Right cardiac atrium (tissue), 5 donors: ENCODE measurements at regions not wholly inside any gene's neighbourhood (a gene's known extent, or its start where the extent isn't known, plus 50 kb on each side); places are given as distances from the start of the nearest gene placed in this dataset.
"Not testable (repeated sequence)": the region's sequence is repeated elsewhere in the genome, so short reads cannot be mapped to it uniquely, and the experiment has no call there.

ENCODE experiments used
- ATAC-seq, 2 donors: fragments of 200-7000 bp; cut with Tn5 transposase; one replicate each; pipeline versions ENCODE4 v1.8.0 to v1.9.1; 2020; ENCODE audit warnings: moderate library complexity in 2 of 2, mild to moderate bottlenecking in 1 of 2
- DNase-seq, 3 donors: peaks; one replicate each; pipeline ENCODE4 v3.0.0-alpha.2; 2020
- H3K27ac ChIP-seq: one replicate; pipeline ENCODE4 v1.5.1; 2013; ENCODE audit warnings: mild to moderate bottlenecking, low read length, control low read depth, moderate library complexity
- H3K27me3 ChIP-seq: one replicate; pipeline ENCODE4 v1.6.1; 2013; ENCODE audit not compliant: control insufficient read depth, insufficient read depth
- H3K4me1 ChIP-seq: one replicate; pipeline ENCODE4 v1.6.1; 2013; ENCODE audit warnings: low read length; ENCODE audit not compliant: control insufficient read depth, insufficient read depth
- H3K4me3 ChIP-seq: one replicate; pipeline ENCODE4 v1.5.1; 2013; ENCODE audit warnings: low read length, control low read depth
- H3K9me3 ChIP-seq: one replicate; pipeline ENCODE4 v1.6.1; 2013; ENCODE audit warnings: low read length; ENCODE audit not compliant: control insufficient read depth
- WGBS: extraction: QIAGEN DNeasy Blood & Tissue Kit; methylation state at CpG from one replicate; pipeline ENCODE4 v1.1.7; 2013; 5-methylcytosine and 5-hydroxymethylcytosine counted together
- intact Hi-C, 4 donors: fragments of 100-400 bp; cut with DNase I; formaldehyde crosslinking; loops; one replicate each; pipeline versions ENCODE4 v1.11.0 to v1.14.0; 2022 to 2023
- donor health status: healthy with polysubstance abuse.
- donor health status: DM: no; HTN: yes; CAD: no.
- donor health status: DM: no; HTN: no; CAD: no.
- donor health status: DM: no; HTN: yes; CAD: no; lungs with severe emphysema.
- donor health status: DM: yes; HTN: yes; CAD: no.

DNA sequence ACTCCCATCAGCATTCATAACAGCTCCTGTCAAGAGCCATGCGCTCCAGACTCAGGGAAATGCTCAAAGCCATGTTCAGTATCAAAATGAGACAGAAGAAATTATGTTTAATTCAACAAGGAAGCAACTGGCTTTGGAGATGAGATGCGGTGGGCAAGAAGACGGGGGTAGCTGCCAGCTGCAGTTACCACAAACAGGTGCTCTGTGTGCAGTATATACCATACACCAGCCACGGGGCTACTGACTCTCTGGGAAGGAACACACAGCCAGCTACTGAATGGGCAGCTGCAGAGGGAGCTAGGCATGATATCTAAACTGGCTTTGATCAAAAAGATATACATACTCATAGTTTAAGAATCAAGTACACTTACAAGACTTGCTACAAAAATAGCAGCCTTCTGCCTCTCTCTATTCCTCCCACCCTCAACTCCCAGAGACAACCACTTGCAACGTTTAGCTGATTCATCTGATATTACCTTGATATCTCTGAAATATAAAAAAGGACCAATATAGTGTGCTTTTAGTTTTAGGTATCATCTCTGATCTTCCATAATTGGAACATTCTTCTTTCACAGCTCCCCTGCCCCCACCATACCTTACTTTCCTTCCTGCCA lies 593.0 kb downstream of the UQCRFS1 start:
- Histone ChIP-seq H3K4me3 (no peak overlapping the region), H3K27me3 (no peaks in the 10 kb centered on the region), H3K27ac (no peak overlapping the region), H3K4me1 (no peaks in the 10 kb centered on the region), H3K9me3 (no peaks in the 10 kb centered on the region)
- DNase-seq, result no peak
- intact Hi-C loops, result loop anchor here in 1 of 4 donors (5.0 kb wide), 1 partner anchor 158 kb away; no protein-coding TSS in a partner anchor
- no peak for ATAC-seq
- WGBS, result 78% methylated on average over 5 of the region's 5 CpGs

DNA sequence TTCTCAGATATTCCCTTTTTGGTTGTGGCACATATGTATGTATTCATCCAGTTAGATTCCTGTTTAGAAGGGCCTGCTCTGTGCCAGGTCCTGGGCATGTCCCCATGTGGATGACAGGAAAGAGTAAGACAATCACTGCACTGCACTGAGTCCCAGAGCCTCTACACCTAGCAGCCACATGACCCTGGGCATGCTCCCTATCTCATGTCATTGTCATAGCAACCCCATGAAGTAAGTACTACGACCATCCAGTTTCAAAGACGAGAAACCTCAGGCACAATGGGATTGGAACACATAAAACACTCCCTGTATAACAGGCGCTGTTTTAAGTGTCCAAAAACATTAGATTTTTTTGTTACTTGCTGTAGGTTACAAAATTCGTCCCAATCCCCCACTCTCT lies 594.4 kb downstream of the UQCRFS1 start:
- H3K27me3 ChIP-seq, result no peaks in the 10 kb centered on the region
- intact Hi-C loops, result loop anchor here in 1 of 4 donors (5.0 kb wide), 1 partner anchor 156 kb away; no protein-coding TSS in a partner anchor
- 65% methylated on average over 4 of the region's 4 CpGs for WGBS
- no peak for DNase-seq
- ATAC-seq, result no peak
- no peaks in the 10 kb centered on the region for H3K4me1 ChIP-seq
- no peak overlapping the region for H3K27ac ChIP-seq
- H3K4me3 ChIP-seq, result no peak overlapping the region
- no peaks in the 10 kb centered on the region for H3K9me3 ChIP-seq

DNA sequence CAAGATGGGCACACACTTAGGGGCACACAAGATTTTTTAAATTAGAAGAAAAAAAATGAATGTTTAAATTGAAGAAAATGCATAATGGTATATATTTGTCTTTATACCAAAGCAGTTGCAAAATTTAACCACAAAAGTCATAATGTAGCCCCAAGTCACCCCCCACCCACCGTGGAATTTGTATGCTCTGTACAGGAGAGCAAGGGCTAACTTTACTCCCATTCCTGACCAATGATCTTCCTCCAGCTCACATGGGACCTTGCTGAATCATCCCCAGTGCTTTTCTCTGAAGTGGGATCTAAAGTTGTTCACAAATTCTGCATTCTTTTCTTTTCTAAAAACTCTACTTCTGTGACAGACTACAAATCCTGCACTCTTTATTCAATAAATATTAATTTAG lies 597.0 kb downstream of the UQCRFS1 start:
- Histone ChIP-seq H3K27ac (no peak overlapping the region), H3K9me3 (no peaks in the 10 kb centered on the region)
- 77% methylated on average over 1 of the region's 1 CpG for WGBS

DNA sequence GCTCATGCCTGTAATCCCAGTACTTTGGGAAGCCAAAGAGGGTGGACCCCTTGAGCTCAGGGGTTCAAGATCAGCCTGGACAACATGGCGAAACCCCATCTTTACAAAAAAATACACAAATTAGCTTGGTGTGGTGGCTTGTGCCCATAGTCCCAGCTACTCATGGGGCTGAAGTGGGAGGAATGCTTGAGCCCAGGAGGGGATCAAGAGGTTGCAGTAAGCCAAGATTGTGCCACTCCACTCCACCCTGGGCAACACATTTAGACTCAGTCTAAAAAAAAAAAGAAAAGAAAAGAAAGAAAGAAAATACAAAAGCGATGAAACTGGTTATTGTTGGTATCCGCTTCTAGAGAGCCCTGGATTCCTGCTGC lies 597.4 kb downstream of the UQCRFS1 start:
- Histone ChIP-seq H3K4me3 (no peak overlapping the region), H3K4me1 (no peaks in the 10 kb centered on the region), H3K27ac (no peak overlapping the region), H3K9me3 (no peaks in the 10 kb centered on the region), H3K27me3 (no peaks in the 10 kb centered on the region)
- 91% methylated on average over 3 of the region's 3 CpGs for WGBS
- intact Hi-C loops, result loop anchor here in 1 of 4 donors (5.0 kb wide), 1 partner anchor 153 kb away; no protein-coding TSS in a partner anchor
- DNase-seq (no peak), ATAC-seq (no peak)

More for the DNA sequence above, 597.0 kb downstream of the UQCRFS1 start:
- no peak overlapping the region for H3K4me3 ChIP-seq
- DNase-seq (no peak), ATAC-seq (no peak)
- intact Hi-C loops, result loop anchor here in 1 of 4 donors (5.0 kb wide), 1 partner anchor 154 kb away; no protein-coding TSS in a partner anchor
- no peaks in the 10 kb centered on the region for H3K4me1 ChIP-seq
- H3K27me3 ChIP-seq, result no peaks in the 10 kb centered on the region

DNA sequence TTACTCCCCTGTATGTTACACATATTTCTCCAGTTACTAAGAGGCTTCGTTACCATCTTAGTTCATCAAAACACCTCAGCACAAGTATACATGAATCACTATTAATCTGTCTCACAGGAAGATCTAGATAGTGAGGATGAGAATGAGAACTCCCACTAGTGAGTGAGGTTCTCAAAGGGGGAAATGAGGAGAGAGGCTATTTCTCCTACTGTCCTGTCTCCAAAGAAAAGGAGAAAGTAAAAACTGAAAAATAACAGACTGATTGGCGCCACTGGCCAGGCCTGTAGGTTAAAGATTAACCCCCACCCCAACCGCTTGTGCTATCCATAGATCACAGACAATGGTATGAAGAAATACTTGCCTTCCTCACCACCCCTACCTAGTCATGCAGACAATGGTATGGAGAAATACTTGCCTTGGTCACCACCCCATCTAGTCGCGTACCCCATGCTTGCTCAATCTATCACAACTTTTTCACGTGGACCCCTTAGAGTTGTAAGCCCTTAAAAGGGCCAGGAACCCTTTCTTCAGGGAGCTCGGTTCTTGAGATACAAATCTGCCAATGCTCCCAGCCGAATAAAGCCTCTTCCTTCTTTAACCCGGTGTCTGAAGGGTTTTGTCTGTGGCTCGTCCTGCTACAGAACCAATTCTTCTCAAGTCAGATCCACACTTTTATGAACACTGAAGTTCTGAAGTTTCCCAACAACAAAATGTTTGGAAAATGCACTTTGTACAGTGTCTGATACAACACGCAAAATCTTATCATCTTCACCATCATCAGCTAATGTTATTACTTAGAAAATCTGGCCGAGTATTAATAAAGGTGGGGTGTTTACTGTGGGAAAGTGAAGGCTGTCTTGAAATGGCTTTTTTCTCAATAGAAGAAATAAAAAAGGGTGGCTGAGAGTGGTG lies 598.1 kb downstream of the UQCRFS1 start:
- 86% methylated on average over 12 of the region's 12 CpGs for WGBS
- no peak overlapping the region for H3K4me3 ChIP-seq

DNA sequence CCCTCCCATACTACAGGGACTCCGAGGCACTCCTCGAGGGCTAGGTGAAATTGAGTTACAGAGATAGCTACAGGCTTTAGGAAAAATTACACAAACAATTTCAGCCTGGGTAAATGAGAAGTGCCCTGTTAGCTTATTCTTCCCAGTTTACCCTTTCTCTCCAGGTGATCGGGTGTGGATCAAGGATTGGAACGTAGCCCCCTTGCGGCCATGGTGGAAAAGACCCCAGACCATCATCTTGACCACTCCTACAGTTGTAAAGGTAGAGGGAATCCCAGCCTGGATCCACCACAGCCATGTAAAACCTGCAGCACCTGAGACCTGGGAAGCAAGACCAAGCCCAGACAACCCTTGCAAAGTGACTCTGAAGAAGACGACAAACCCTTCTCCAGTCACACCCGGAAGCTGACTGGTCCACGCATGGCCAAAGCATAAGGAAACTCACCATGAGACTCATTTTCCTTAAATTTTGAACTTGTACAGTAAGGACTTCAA lies 600.6 kb downstream of the UQCRFS1 start:
- DNase-seq (no peak), ATAC-seq (no peak)
- H3K4me3 ChIP-seq, result no peak overlapping the region
- no peaks in the 10 kb centered on the region for H3K9me3 ChIP-seq
- WGBS, result 87% methylated on average over 8 of the region's 8 CpGs
- H3K4me1 ChIP-seq, result no peaks in the 10 kb centered on the region
- no peak overlapping the region for H3K27ac ChIP-seq
- no peaks in the 10 kb centered on the region for H3K27me3 ChIP-seq
- intact Hi-C loops, result no loop called here

More for the DNA sequence above, 598.1 kb downstream of the UQCRFS1 start:
- DNase-seq, result no peak
- Histone ChIP-seq H3K4me1 (no peaks in the 10 kb centered on the region), H3K9me3 (no peaks in the 10 kb centered on the region), H3K27me3 (no peaks in the 10 kb centered on the region), H3K27ac (no peak overlapping the region)
- ATAC-seq, result no peak
- intact Hi-C loops, result loop anchor here in 1 of 4 donors (5.0 kb wide), 1 partner anchor 153 kb away; no protein-coding TSS in a partner anchor

DNA sequence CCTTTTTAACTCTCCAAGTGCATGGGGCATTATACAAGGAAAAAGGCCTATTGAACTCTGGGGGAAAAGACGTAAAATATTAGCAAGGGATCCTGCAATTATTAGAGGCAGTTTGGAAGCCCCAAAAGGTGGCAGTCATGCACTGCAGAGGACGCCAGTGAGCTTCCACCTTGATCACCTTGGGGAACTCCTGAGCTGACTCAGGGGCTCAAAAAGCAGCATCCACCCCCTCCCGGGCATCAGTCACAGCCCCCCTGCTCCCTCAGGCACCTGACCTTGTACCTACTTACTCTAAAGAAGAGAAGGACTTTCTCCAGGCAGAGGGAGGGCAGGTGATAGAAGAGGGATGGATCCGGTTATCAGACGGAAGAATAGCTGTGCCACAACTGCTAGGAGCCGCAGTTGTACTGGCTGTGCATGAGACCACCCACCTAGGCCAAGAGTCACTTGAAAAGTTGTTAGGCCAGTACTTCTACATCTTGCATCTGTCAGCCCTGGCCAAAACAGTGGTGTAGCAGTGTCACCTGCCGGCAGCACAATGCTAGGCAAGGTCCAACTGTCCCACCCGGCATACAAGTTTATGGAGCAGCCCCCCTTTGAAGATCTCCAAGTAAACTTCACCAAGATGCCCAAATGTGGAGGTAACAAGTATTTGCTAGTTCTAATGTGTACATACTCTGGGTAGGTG lies 601.6 kb downstream of the UQCRFS1 start:
- H3K27ac ChIP-seq, H3K27me3 ChIP-seq, ATAC-seq, DNase-seq, intact Hi-C loops, H3K4me3 ChIP-seq, H3K9me3 ChIP-seq, H3K4me1 ChIP-seq: not testable (repeated sequence)
- 85% methylated on average over 8 of the region's 8 CpGs for WGBS

DNA sequence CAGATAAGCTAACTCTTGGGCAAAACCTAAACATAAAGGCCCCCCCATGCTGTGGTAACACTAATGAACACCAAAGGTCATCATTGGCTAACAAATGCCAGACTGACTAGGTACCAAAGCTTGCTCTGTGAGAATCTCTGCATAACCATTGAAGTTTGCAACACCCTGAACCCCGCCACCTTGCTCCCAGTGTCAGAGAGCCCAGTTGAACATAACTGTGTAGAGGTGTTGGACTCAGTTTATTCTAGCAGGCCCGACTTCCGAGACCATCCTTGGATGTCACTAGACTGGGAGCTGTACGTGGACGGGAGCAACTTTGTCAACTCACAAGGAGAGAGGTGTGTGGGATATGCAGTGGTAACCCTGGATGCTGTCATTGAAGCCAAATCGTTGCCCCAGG lies 602.2 kb downstream of the UQCRFS1 start:
- H3K9me3 ChIP-seq, result no peaks in the 10 kb centered on the region
- DNase-seq (no peak), ATAC-seq (no peak)
- no peak overlapping the region for H3K4me3 ChIP-seq
- H3K4me1 ChIP-seq, result no peaks in the 10 kb centered on the region
- no peaks in the 10 kb centered on the region for H3K27me3 ChIP-seq
- H3K27ac ChIP-seq, result no peak overlapping the region
- intact Hi-C loops, result no loop called here
- WGBS, result 79% methylated on average over 6 of the region's 6 CpGs

DNA sequence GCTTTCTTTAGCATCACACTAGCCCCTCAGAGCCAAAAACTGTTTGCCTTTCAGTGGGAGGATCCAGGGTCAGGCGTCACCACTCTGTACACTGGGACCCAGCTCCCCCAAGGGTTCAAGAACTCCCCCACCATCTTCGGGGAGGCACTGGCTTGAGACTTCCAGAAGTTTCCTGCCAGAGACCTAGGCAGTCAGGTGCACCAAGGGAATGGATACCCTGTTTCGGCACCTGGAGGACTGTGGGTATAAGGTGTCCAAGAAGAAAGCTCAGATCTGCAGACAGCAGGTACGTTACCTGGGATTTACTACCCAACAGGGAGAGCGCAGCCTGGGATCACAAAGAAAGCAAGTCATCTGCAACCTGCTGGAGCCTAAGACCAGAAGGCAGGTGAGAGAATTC lies 603.0 kb downstream of the UQCRFS1 start:
- ATAC-seq (no peak), DNase-seq (no peak)
- intact Hi-C loops, result no loop called here
- no peaks in the 10 kb centered on the region for H3K27me3 ChIP-seq
- no peaks in the 10 kb centered on the region for H3K4me1 ChIP-seq
- H3K27ac ChIP-seq, result no peak overlapping the region
- 87% methylated on average over 5 of the region's 5 CpGs for WGBS
- no peak overlapping the region for H3K4me3 ChIP-seq
- no peaks in the 10 kb centered on the region for H3K9me3 ChIP-seq

DNA sequence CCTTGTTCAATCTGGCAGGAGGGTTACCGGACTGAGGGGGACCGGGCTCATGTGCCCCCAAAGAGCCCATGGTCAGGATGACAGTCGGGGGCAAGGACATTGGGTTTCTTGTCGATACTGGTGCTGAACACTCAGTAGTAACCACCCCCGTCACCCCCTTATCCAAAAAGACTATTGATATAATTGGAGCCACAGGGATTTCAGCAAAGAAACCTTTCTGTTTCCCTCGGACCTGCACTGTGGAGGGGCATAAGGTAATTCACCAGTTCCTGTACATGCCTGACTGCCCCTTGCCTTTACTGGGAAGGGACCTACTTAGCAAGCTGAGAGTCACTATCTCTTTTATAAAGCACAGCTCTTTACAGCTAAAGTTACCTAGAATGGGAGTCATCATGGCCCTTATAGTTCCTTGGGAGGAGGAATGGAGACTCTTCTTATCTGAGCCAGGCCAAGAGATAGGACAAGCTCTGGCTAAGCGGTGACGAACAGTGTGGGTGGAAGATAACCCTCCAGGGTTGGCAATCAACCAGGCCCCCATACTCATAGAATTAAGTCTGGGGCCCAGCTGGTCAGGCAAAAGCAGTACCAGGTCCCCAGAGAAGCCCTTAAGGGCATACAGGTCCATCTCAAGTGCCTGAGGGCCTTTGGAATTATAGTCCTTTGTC lies 603.7 kb downstream of the UQCRFS1 start:
- ATAC-seq, result no peak

More for the DNA sequence above, 603.7 kb downstream of the UQCRFS1 start:
- Histone ChIP-seq H3K27me3 (no peaks in the 10 kb centered on the region), H3K9me3 (no peaks in the 10 kb centered on the region), H3K4me3 (no peak overlapping the region), H3K4me1 (no peaks in the 10 kb centered on the region), H3K27ac (no peak overlapping the region)
- DNase-seq, result no peak
- 79% methylated on average over 8 of the region's 8 CpGs for WGBS
- intact Hi-C loops, result no loop called here
